CD4-positive, alpha-beta T cell treated with Interleukin-6 at 100 ng/mL for 8 hours (primary cell): ENCODE measurements at regions not wholly inside any gene's neighbourhood (a gene's known extent, or its start where the extent isn't known, plus 50 kb on each side); places are given as distances from the start of the nearest gene placed in this dataset.
"Not testable (repeated sequence)": the region's sequence is repeated elsewhere in the genome, so short reads cannot be mapped to it uniquely, and the experiment has no call there.

Experiments
- DNase-seq: peaks from one replicate; pipeline ENCODE4 v3.0.0-alpha.2; 2020; ENCODE audit warnings: mixed read lengths, low spot score

DNA sequence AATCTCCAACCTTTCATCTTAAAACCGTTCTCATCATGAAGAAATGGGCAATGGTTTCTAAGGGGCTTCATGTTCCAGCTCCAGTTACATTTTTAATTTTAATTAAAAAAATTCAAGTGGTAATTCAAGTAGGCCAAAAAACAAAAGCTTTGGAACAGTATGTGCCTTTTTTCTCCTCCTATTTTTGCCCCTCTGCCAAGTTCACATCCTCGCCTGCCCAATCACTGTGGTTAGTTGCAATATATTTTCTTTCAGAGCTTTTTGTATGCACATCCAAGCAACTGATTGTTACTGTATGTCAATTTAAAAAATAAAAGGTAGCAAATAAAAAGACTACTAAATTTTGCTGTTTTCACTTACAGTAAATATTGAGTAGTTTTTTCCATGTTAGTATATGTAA, 99.8 kb upstream of the B3GAT2 start:
- no peak for DNase-seq

DNA sequence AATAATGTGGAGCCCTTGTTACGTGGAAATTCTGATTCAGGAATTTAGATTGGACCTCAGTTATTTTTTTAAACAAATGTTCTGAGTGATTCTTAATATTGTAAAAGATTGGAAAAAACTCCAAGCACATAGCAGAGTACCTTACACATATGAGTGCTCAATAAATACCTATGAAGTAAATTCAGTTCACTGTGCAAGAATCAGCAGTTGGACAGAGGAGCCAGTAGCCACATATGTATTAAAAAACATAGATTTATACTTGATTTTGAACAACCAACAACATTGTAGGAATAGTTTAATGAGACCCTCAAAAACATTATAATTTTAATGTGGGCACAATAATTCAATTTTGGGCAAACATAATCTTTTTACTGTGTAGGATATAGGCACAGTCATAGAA, 109.3 kb upstream of the B3GAT2 start:
- no peak for DNase-seq

DNA sequence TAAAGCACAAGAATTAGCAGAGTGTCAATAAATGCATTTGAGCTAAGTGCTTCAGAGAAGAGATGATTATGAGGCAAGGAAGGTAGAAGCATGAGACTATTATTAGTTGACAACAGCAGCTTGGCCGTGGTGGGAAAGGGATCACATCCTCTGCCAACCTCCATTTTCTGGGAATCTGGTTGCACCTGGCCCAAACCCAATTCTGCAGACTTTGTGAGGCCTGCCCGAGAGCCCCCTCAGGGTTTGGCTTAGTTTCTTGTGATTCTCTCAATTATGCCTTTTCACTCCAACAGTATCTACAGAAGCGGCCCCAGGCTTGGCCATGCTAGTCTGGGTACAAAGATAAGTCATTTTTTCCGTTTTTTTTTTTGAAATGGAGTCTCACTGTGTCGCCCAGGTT, 111.0 kb upstream of the B3GAT2 start:
- DNase-seq, result no peak

DNA sequence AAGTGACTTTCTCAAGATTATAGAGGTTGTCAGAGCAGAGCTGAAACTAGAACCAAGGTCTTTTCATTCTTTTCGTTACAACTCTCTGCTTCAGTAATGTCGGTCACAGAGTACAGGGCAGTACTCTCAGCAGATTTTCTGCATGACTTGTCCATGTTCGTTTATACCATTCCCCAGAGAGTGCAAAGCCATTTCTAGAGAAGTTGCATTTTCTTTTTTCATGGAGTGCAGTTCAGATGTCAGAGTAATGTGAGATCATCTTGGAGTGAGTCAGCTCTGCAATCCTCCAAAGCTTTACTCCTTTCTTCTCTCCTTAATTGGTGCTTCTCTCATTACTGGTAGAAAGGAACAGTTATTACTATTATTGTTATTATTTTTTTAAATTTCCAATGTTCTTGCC, 115.6 kb upstream of the B3GAT2 start:
- no peak for DNase-seq

DNA sequence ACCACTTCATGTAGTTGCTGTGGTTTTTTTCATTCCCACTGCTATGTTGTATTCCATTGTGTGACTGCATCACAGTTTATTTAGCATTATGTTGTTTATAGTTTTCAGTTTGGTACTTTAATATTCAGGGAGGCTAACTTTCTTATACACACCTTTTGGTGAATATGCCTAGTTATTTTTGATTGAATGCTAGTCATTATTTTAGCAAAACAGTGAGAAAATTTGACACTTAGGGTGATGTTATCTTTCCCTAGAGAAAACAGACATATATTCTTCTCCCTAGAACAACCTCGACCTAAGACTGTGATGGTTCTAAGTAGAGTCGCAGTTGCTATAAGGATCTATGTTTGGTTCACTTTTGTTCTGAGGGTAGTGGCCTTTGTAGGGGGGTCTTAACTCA, 120.8 kb upstream of the B3GAT2 start:
- no peak for DNase-seq

DNA sequence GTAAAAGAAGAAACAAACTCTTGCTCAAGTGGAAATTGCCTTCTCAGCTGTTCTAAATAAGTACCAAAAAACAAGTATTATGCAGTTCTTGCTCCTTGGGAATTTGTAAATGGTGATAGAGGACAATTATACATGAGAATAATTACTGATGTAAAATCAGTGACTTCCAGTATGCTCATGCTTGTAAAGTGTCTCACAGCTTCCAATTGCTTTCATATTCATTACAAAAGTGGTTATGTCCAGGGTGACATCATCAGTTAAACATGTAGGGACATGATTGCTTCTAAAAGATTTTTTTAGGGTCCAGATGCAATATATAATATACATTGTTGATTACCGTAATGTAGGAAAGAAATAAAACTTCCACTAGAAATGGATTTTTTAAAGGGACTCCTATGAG, 122.8 kb upstream of the B3GAT2 start:
- no peak for DNase-seq

DNA sequence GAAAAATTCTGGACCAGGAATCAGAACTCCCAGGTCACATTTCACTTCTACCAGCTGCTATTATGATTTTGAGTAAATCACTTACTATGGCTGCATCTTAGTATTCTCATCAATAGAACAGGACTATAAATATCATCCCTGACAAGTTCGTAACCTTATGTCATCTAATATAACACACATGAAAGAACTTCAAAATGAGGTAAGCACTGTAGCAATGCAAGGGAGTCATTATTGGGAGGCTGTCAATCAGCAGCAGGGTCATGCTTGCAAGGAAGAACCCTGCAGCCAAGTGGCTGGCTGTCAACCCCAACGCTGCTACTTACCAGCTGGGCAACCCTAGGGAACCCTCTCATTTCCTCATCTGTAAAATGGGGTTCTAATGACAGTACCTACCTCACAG, 123.3 kb upstream of the B3GAT2 start:
- no peak for DNase-seq

DNA sequence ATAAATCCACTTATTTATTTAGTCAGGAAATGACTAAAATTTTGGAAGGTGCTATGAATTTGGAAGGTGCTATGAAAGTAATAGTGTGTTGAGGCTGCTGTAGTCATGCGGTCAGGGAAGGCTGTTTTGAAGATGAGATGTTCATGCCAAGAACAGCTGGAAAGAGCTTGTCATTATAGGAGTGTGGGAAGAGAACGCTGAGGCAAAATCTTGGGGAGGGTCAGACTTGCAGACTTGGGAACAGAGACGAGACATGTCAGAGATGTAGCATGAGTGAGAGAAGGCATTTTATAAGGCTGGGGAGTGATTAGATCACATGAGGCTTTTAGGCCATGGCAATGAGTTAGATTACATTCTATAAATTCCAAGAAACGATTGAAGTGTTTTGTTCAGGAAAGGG, 124.0 kb upstream of the B3GAT2 start:
- DNase-seq, result no peak

DNA sequence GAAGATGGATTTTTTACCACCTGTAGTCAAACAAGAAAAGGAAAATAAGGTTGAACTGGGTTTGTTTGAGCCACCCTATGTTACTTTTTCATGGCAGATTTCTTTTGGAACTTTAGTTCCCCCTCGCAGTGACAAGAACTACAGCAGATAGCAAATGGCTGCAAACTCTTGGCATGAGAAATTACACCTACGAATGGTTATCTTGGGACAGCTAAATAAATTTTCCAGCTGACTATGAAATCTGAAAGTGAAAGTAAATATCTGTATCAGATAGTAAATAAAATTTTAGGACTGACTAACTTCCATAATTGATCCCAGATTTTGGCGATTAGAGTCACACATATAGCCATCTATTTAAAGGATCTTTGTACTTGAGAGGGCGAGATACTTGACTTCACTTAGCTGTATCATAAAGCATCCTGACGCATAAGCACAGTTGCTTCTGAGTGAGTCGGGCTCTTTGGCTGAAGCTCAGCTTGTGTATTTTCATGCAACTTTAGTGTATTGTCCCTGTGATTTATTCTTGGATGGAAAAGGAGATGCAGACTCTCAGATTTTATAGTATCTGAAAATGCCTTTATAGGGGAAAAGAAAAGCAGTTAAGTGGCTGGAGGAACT, 125.3 kb upstream of the B3GAT2 start:
- DNase-seq, result no peak

DNA sequence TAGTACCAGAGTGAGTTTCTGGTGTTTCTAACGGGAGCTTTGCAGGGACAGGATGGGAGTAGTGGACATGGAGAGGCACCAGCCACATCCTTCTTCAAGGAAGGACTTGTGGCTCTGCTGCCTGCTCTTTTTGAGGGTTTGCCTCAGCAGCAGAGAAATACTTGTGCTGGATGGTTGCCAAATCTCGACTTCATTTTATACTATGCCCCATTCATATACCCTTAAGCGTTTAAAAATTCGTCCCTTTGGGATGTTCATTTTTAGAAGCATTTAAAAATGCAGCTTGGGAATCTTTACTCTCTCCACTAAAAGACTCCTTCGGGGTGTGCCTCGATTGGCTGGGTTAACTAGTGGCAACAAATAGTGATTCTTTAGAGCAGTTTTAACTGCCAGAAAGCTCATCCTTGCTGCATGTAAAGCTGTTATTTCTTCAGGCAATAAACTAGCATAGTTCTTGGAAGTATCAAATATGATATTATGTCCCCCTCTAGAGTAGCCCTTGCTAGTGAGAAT, 126.5 kb upstream of the B3GAT2 start:
- DNase-seq, result no peak

DNA sequence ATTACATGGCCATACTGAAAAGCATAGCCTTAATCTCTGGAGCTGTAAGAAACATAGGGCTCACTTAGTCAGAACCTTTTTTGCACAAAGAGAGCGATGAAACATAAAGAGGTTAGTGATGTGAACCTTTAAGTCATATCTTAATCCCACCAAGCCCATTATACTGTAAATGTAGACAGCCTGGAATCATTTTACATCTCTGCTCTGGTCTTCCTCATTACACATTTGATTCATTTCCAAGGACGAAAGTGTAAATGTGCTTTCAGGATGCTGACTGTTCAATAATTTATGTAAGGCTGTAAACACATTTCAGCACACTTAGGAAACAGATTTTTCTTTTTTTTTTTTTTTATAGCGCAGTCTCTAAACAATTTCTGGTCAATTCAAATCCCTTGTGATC, 131.3 kb upstream of the B3GAT2 start:
- DNase-seq, result no peak

DNA sequence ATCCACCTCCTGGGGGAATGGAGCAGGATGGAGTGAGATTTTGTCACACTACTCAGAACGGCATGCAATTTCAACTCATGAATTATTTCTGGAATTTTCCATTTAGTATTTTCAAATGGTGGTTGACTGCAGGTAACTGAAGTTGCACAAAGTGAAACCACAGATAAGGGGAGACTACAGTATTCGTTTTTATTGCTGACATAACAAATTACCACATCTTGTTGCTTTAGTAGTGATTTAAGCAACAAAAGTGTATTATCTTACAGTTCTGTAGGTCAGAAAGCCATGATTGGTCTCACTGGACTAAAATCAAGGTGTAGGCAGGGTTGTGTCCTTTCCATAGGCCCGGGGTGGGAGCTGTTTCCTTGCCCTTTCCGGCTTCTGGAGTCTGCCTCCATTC, 133.4 kb upstream of the B3GAT2 start:
- DNase-seq, result no peak

DNA sequence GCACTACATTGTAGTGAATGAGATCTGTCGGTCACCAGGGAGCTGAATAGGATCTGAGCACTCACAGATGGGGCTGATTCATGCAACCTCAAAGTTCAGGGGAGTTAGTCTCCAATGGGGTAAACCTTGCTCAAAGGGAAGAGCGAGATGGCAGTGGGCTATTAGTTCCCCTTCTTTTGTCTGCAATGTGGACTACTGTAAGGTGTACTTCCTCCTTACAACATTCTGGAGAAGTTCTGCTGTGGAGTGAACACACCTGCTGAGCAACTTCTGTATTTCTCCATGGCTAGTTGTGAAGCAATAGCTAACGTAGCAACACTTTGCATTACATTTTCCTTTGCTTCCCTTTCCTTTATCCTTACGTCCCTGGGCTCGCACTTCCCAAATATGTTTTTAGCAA, 134.3 kb upstream of the B3GAT2 start:
- no peak for DNase-seq

DNA sequence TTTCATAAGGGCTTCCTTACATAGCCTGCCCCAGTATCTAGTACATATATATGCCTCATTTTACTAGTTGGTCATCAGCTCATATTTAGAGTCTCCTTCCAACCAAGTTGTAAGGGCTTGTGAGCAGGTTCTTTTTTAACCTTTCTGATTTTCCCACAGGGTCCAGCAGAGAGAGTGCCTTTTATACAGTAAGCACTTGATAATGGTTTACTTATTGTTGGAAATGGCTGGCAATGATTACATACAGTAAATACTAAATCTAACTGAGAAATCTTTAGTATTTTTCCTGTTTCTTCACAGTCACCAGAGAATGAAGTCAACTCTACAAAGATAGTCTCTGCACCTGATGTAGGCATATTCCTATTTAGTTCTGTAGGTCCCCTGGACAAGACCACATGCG, 135.1 kb upstream of the B3GAT2 start:
- no peak for DNase-seq

DNA sequence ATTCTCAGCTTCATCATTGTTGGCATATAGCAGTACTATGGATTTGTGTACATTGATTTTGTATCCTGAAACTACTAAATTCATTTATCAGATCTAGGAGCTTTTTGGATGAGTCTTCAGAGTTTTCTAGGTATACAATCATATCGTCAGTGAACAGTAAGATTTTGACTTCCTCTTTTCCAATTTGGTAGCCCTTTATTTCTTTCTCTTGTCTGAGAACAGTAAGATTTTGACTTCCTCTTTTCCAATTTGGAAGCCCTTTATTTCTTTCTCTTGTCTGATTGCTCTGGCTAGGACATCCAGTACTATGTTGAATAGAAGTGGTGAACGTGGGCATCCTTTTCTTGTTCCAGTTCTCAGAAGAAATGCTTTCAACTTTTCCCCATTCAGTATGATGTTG, 140.4 kb upstream of the B3GAT2 start:
- not testable (repeated sequence) for DNase-seq

DNA sequence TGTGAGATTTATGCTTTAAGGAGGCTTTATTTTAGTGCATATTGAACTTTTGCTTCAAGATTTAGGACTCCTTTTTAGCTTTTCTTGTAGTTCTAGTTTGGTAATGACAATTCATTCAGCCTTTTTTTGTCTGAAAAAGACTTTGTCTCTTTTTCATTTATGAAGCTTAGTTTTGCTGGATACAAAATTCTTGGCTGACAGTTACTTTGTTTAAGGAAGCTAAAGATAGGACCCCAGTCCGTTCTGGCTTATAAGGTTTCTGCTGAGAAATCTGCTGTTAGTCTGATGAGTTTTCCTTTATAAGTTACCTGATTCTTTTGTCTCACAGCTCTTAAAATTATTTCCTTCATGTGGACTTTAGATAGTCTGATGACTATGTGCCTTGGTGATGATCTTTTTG, 142.8 kb upstream of the B3GAT2 start:
- no peak for DNase-seq

DNA sequence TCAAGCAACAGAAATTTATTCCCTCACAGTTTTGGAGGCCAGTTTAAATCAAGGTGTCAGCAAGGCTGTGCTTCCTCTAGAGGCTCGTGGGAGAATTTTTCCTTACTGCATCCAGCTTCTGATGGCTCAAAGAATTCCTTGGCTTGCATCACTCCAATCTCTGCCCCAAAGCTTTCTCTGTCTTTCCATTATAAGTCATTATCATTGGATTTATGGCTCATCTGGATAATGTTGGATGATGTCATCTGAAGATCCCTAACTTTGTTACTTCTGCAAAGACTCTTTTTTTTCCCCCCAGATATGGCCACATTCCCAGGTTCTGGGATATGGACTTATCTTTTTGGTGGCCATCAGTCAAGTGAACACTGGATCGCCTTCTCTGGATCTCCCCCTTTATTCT, 146.3 kb upstream of the B3GAT2 start:
- no peak for DNase-seq

DNA sequence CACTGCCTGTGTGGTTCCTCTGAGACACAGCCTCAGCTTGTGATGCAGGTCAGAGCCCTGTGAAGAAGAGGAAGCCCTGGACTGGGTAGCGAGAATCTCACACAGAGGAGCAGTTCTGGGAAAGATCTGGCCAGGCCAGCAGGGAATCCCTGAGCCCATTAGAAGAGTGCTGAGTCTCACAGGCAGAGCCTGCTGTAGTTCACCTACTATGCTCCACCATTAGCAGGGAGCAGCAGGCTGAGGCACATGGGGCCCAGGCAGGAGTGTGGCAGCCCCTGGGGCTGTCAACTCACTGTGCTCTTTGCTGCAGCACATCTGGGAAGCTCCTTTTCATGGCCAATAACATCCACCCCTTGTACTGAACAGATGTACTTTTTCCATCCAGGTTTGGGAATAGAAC, 146.8 kb upstream of the B3GAT2 start:
- no peak for DNase-seq

DNA sequence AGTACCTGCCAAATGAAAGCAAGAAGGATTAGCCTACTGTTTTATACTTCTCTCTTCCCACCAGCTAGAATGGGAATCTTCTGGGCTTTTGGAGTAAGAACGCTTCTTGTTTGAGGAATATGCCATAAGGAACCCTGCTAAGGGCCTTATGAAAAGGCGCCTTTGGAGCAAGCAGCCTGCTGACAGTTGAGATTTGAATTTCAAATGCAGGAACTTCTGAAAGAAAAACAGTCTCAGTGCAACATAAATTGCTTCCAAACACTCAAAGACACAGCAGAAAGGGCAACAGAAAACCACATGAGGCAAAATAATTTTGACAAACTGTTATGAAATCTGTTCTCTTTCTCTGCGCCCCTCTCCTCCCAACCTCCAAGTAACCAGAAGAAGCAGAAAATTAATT, 149.4 kb upstream of the B3GAT2 start:
- no peak for DNase-seq

DNA sequence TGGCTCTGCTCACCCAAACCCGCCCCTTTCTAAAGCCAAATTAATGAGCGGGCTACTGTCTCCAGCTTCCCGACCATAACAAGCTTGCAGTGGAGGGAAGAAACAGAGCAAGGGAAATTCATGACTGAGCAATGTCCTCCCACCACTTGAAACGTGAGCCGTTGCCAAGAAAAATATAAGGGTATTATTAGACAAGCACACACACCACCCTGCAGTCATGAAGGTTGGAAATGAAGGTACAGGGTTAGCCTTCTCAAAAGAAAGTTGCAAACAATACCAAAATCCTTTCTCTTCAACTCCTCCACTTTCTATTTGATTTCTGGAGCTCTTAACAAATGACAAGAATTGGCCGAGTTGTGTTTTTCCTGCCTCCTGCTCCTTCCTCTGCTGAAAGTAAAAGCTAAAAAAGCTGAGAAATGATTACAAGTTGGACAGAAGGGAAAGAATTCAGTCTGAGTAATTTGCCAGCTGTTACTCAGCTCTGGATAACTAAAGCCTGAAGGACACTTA, 151.1 kb upstream of the B3GAT2 start:
- no peak for DNase-seq

DNA sequence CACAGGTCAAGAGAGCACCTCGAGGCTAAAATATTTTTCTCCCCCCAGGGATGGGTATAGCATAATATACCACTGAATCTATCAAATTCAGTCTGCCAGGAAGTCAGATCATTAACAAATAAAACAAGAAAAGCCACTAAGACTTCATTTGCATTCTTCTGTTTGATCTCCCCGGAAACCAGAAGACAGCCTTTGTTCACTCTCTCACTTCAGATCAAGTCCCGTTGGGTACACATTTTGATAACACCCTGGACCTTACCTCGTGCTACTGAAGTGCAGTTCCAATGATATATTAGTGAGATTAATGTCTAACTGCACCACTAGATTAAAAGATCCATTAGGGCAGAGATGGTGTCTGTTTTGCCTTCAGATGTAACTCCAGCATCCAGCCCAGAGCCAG, 157.7 kb upstream of the B3GAT2 start:
- DNase-seq, result no peak

DNA sequence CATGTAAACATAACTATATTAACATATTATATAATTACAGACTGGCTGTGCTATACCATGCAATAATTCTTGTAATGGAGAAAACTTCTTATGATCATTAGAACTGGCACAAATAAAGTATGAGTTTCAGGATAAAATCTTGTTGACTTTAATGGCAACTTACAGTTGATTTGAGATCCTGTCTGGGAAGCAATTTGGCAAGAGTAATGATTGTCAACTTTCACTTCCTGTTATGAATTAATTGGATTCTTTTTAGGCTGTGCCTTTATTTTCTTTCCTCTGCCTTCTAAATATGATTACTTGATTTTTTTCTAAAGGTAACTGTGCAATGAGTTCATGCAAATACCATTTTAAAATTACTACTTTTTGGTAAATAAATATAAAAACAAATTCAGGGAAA, 158.1 kb upstream of the B3GAT2 start:
- no peak for DNase-seq

DNA sequence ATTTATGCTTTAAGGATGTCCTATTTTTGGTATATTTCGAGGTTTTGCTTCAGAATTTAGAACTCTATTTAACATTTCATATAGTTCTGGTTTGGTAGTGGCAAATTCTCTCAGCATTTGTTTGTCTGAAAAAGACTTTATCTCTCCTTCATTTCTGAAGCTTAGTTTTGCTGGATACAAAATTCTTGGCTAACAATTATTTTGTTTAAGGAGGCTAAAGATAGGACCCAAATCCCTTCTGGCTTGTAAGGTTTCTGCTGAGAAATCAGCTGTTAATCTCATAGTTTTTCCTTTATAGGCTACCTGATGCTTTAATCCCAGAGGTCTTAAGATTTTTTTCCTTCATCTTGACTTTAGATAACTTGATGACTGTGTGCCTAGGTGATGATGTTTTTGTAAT, 162.7 kb upstream of the B3GAT2 start:
- no peak for DNase-seq

DNA sequence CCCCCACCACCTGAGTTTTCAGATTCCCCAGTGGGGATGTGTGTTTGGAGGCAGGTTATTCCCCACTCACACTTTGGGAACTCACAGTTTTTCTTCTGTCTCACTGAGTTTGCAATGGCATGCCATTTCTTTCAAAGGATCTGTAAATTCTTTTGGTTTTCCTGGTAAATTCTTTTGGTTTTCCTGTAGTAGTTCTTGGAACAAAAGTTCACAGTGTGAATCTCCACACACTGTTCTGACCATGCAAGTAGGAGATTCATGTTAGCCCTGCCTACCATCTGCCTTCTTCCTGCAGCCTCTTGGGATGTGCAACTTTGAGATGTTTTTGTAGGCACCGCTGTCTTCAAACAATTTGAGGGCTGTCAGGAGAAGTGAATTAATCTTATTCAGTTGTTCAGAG, 165.6 kb upstream of the OGFRL1 start:
- no peak for DNase-seq

DNA sequence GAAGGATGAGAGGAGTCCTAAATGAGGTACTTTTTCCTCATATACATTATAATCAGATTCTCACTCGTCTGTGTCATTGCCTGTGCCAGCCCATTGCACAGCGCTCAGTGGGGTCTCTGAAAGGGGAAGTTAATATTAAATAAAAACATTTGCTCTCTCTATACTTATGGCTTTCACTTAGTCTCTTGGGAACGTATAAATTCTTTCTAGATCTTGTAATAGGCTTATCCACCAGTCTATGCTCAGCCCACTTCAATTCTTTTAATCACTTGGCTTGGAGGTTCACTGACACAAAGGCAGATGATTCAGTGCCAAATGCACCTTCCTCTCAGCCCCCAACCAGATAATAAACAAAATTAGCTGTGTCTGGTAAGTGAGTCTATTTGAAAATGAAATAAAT, 164.3 kb upstream of the OGFRL1 start:
- DNase-seq, result no peak
